Erythroblast (primary cell): ENCODE measurements at regions not wholly inside any gene's neighbourhood (a gene's known extent, or its start where the extent isn't known, plus 50 kb on each side); places are given as distances from the start of the nearest gene placed in this dataset.

Experiments used
- GATA1 ChIP-seq: IDR thresholded peaks from 2 replicates; pipeline ENCODE4 v1.6.1; 2011; ENCODE audit warnings: low read depth, mild to moderate bottlenecking, control low read depth, low read length, moderate library complexity
- POLR2A ChIP-seq: IDR thresholded peaks from 2 replicates; pipeline ENCODE4 v1.6.1; 2011; ENCODE audit warnings: mild to moderate bottlenecking, low read length

- TF ChIP-seq POLR2A: no peak
- TF ChIP-seq GATA1: no peak
These were observed 66.2 kb downstream of the S1PR1 start for GRCh38 chr1:101302831-101303511.
